ENCODE measurements at regions not wholly inside any gene's neighbourhood (a gene's known extent, or its start where the extent isn't known, plus 50 kb on each side); places are given as distances from the start of the nearest gene placed in this dataset.

- no peak for DNase-seq (ENCODE audit: low read depth in 2 of 2)
Measured at GRCh38 chr7:20932785-20933527, 146.3 kb upstream of the SP8 start.

GRCh38 chr7:20945451-20945850 is 158.8 kb upstream of the SP8 start:
- no peak for DNase-seq (ENCODE audit: low read depth in 2 of 2)

- no peak for DNase-seq (ENCODE audit: low read depth in 2 of 2)
Measured at GRCh38 chr7:20952916-20953315, 166.2 kb upstream of the SP8 start.

- DNase-seq (ENCODE audit: low read depth in 2 of 2) = no peak
Measured at GRCh38 chr7:20954711-20955619, 168.3 kb upstream of the SP8 start.

GRCh38 chr7:20958572-20958971 is 171.9 kb upstream of the SP8 start:
- no peak for DNase-seq (ENCODE audit: low read depth in 2 of 2)

GRCh38 chr7:20959281-20959680 is 172.6 kb upstream of the SP8 start:
- no peak for DNase-seq (ENCODE audit: low read depth in 2 of 2)

- no peak for DNase-seq (ENCODE audit: low read depth in 2 of 2)
Measured at GRCh38 chr7:20963556-20964280, 177.0 kb upstream of the SP8 start.

- no peak for DNase-seq (ENCODE audit: low read depth in 2 of 2)
Measured at GRCh38 chr7:20964281-20964918, 177.7 kb upstream of the SP8 start.

GRCh38 chr7:20971219-20971618 is 184.5 kb upstream of the SP8 start:
- no peak for DNase-seq (ENCODE audit: low read depth in 2 of 2)

GRCh38 chr7:20980232-20980631 is 193.5 kb upstream of the SP8 start:
- DNase-seq (ENCODE audit: low read depth in 2 of 2) = no peak

GRCh38 chr7:20980668-20981264 is 194.1 kb upstream of the SP8 start:
- no peak for DNase-seq (ENCODE audit: low read depth in 2 of 2)

- DNase-seq (ENCODE audit: low read depth in 2 of 2) = no peak
Measured at GRCh38 chr7:20988340-20988739, 201.7 kb upstream of the SP8 start.

- DNase-seq (ENCODE audit: low read depth in 2 of 2) = no peak
Measured at GRCh38 chr7:20991544-20991943, 204.9 kb upstream of the SP8 start.

GRCh38 chr7:20993693-20994092 is 207.0 kb upstream of the SP8 start:
- DNase-seq (ENCODE audit: low read depth in 2 of 2) = no peak

GRCh38 chr7:20998309-20998708 is 211.6 kb upstream of the SP8 start:
- no peak for DNase-seq (ENCODE audit: low read depth in 2 of 2)

- DNase-seq (ENCODE audit: low read depth in 2 of 2) = no peak
Measured at GRCh38 chr7:21011153-21011552, 224.5 kb upstream of the SP8 start.

- no peak for DNase-seq (ENCODE audit: low read depth in 2 of 2)
Measured at GRCh38 chr7:21013765-21014539, 227.3 kb upstream of the SP8 start.

- no peak for DNase-seq (ENCODE audit: low read depth in 2 of 2)
Measured at GRCh38 chr7:21020667-21021066, 234.0 kb upstream of the SP8 start.

GRCh38 chr7:21023841-21024484 is 237.3 kb upstream of the SP8 start:
- no peak for DNase-seq (ENCODE audit: low read depth in 2 of 2)

GRCh38 chr7:21024485-21024867 is 237.8 kb upstream of the SP8 start:
- DNase-seq (ENCODE audit: low read depth in 2 of 2) = no peak
